ENCODE measurements at regions not wholly inside any gene's neighbourhood (a gene's known extent, or its start where the extent isn't known, plus 50 kb on each side); places are given as distances from the start of the nearest gene placed in this dataset.

DNA sequence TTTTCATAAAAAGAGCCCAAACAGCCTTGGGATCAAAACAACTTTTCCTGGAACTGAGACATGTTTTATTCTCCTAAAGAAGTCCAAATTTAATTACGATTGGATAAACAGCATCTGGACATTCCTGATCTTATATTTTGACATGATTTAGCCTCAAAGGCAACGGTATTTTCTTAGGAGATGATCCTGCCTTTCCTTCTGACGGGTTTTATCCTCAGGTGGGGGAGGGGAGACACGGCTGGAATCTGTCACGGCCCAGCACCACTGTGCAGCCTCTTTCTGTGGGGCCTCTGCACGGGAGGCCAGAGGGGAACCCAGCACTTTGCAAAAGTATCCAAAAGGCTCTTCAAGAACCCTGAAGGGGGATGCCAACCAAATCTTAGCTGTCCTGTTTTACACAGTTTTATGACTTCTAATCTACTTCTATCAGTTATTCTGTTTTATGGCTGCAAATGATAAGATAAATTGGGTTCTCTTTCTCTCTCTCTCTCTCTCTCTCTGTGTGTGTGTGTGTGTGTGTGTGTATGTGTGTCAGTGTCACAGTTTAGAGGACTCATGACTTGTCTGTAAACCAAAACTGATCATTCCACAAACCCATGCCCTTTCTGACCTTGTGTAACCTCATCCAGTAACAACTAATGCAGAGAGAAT, 321.1 kb upstream of the NPVF start:
- POLR2A ChIA-PET = no interaction called here
- CTCF ChIA-PET = no interaction called here

GRCh38 chr7:25550149-25550548, 321.9 kb upstream of the NPVF start:
- ChIA-PET POLR2A (no interaction called here), CTCF (interaction anchor here (1.4 kb wide), 1 partner anchor 15 kb away, joined by 4 read pairs; no protein-coding TSS in a partner anchor)
- no peak for DNase-seq (ENCODE audit: extremely low spot score)
- TF ChIP-seq, protein P1, sequence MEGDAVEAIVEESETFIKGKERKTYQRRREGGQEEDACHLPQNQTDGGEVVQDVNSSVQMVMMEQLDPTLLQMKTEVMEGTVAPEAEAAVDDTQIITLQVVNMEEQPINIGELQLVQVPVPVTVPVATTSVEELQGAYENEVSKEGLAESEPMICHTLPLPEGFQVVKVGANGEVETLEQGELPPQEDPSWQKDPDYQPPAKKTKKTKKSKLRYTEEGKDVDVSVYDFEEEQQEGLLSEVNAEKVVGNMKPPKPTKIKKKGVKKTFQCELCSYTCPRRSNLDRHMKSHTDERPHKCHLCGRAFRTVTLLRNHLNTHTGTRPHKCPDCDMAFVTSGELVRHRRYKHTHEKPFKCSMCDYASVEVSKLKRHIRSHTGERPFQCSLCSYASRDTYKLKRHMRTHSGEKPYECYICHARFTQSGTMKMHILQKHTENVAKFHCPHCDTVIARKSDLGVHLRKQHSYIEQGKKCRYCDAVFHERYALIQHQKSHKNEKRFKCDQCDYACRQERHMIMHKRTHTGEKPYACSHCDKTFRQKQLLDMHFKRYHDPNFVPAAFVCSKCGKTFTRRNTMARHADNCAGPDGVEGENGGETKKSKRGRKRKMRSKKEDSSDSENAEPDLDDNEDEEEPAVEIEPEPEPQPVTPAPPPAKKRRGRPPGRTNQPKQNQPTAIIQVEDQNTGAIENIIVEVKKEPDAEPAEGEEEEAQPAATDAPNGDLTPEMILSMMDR (IDR thresholded peaks at IDR 0.05; ENCODE audit: control extremely low read depth, extremely low read depth, low read depth, missing control alignments) = no peak

More for the DNA sequence above, 321.1 kb upstream of the NPVF start:
- no peak for DNase-seq (ENCODE audit: extremely low spot score)
- TF ChIP-seq, protein P1 (IDR thresholded peaks at IDR 0.05; ENCODE audit: control extremely low read depth, extremely low read depth, low read depth, missing control alignments) = no peak

GRCh38 chr7:25552998-25553397, 324.7 kb upstream of the NPVF start:
- no peak for DNase-seq (ENCODE audit: extremely low spot score)
- TF ChIP-seq, protein P1 (IDR thresholded peaks at IDR 0.05; ENCODE audit: control extremely low read depth, extremely low read depth, low read depth, missing control alignments) = no peak
- ChIA-PET CTCF (no interaction called here), POLR2A (no interaction called here)

DNA sequence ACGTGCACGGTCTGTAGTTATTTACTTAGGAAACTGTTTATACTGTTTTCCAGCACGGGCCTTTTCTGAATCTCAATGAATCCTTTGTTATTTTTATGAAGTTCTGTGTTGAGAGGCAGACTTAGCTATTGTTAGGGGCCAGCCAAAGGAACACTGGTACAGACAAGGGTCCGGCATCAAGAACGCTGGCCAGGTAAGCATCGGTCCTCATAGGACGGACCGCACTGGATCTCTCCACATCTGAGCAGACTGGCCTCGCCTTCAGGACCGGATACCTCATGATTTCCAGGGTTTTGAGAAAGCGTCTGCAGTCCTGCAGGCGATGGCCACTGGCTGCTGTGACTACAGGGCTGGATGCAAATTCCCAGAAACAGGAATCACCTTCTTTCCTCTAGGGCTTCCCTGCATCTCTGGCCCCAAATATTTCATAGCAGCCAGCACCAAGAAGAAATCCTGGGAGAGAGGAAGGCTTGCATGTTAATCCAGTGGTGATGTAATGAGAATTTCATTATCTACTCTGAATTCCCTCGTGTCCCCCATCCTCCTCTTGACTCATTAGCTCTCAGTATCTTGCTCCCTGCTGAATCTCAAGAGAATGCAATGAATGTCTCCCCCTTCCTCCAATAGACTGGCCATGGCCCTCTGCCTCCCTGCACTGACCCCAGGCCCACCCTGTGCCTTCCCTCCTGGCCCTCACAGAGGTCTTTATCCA, 325.4 kb upstream of the NPVF start:
- ChIA-PET CTCF (no interaction called here), POLR2A (no interaction called here)
- TF ChIP-seq, protein P1 (IDR thresholded peaks at IDR 0.05; ENCODE audit: control extremely low read depth, extremely low read depth, low read depth, missing control alignments) = no peak
- DNase-seq (ENCODE audit: extremely low spot score) = no peak

GRCh38 chr7:25557379-25557917, 329.2 kb upstream of the NPVF start:
- no peak for DNase-seq (ENCODE audit: extremely low spot score)
- TF ChIP-seq, protein P1 (IDR thresholded peaks at IDR 0.05; ENCODE audit: control extremely low read depth, extremely low read depth, low read depth, missing control alignments) = no peak
- CTCF ChIA-PET = interaction anchor here (2.2 kb wide), 1 partner anchor 10 kb away, joined by 5 read pairs; no protein-coding TSS in a partner anchor
- POLR2A ChIA-PET = no interaction called here

DNA sequence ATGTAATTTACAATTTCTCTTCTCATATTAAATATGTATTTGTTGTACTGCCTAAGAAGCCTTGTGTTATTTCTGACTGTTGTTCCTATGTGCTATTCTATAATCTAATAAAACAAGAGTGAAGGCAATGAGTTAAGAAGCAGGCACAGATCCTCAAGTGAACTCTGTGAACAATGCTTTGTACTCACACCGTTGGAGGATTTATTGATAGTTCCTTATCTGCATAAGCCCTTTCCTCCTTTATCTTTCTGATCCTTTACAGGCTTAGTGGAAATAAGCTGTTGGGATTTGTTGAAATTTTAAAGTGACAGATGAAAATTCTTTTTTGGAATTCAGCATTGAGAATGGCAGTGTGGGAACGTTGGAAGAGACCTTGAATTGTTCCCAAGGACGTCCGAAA, 329.6 kb upstream of the NPVF start:
- CTCF ChIA-PET = interaction anchor here (2.2 kb wide), 1 partner anchor 10 kb away, joined by 5 read pairs; no protein-coding TSS in a partner anchor
- no peak for DNase-seq (ENCODE audit: extremely low spot score)
- TF ChIP-seq, protein P1 (IDR thresholded peaks at IDR 0.05; ENCODE audit: control extremely low read depth, extremely low read depth, low read depth, missing control alignments) = no peak
- POLR2A ChIA-PET = no interaction called here

All from GM10248 (cell line).